ENCODE measurements at regions not wholly inside any gene's neighbourhood (a gene's known extent, or its start where the extent isn't known, plus 50 kb on each side); places are given as distances from the start of the nearest gene placed in this dataset.

GRCh38 chr3:87625876-87626275 lies 349.5 kb upstream of the POU1F1 start:
- no peak overlapping the region for H3K9ac ChIP-seq (ENCODE audit: low read length)
- H3K79me2 ChIP-seq (replicated peaks; ENCODE audit: insufficient read depth, low read length), result no peaks in the 10 kb centered on the region
- no peak overlapping the region for H3K4me3 ChIP-seq (ENCODE audit: low read length)
- H4K20me1 ChIP-seq (ENCODE audit: insufficient read depth), result no peaks in the 10 kb centered on the region
- no peaks in the 10 kb centered on the region for H3F3A ChIP-seq (ENCODE audit: insufficient read depth, low read length, poor library complexity, severe bottlenecking)
- no peaks in the 10 kb centered on the region for H3K9me3 ChIP-seq (ENCODE audit: low read length)
- no peaks in the 10 kb centered on the region for H3K36me3 ChIP-seq (ENCODE audit: insufficient read depth, low read length)
- H2AFZ ChIP-seq (ENCODE audit: low read depth, low read length), result no peak overlapping the region
- no peaks in the 10 kb centered on the region for H3K27me3 ChIP-seq (ENCODE audit: insufficient read depth, low read depth, low read length)
- H3K9me2 ChIP-seq (ENCODE audit: insufficient read depth, low read length), result no peaks in the 10 kb centered on the region
- no peak overlapping the region for H3K4me2 ChIP-seq (ENCODE audit: low read length)
- no peak overlapping the region for H3K27ac ChIP-seq (ENCODE audit: low read length)
- TF ChIP-seq EZH2 (IDR thresholded peaks at IDR 0.05; ENCODE audit: borderline replicate concordance, insufficient read depth, low read length, poor library complexity, severe bottlenecking) (no peak), TAF1 (IDR thresholded peaks at IDR 0.05; ENCODE audit: low read depth) (no peak), MXI1 (conservative IDR thresholded peaks at IDR 0.05; ENCODE audit: poor library complexity, severe bottlenecking) (no peak), SMC3 (conservative IDR thresholded peaks at IDR 0.05; ENCODE audit: poor library complexity) (no peak), POLR2AphosphoS5 (IDR thresholded peaks at IDR 0.05) (no peak), RAD21 (conservative IDR thresholded peaks at IDR 0.05) (no peak), REST (IDR thresholded peaks at IDR 0.05; ENCODE audit: borderline replicate concordance) (no peak), EP300 (conservative IDR thresholded peaks at IDR 0.05; ENCODE audit: poor library complexity, severe bottlenecking) (no peak)
- TF ChIP-seq, protein P1, sequence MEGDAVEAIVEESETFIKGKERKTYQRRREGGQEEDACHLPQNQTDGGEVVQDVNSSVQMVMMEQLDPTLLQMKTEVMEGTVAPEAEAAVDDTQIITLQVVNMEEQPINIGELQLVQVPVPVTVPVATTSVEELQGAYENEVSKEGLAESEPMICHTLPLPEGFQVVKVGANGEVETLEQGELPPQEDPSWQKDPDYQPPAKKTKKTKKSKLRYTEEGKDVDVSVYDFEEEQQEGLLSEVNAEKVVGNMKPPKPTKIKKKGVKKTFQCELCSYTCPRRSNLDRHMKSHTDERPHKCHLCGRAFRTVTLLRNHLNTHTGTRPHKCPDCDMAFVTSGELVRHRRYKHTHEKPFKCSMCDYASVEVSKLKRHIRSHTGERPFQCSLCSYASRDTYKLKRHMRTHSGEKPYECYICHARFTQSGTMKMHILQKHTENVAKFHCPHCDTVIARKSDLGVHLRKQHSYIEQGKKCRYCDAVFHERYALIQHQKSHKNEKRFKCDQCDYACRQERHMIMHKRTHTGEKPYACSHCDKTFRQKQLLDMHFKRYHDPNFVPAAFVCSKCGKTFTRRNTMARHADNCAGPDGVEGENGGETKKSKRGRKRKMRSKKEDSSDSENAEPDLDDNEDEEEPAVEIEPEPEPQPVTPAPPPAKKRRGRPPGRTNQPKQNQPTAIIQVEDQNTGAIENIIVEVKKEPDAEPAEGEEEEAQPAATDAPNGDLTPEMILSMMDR (IDR thresholded peaks at IDR 0.05; ENCODE audit: poor library complexity, severe bottlenecking), result no peak

- no peak overlapping the region for H3K9ac ChIP-seq (ENCODE audit: low read length)
- H3K79me2 ChIP-seq (replicated peaks; ENCODE audit: insufficient read depth, low read length), result no peaks in the 10 kb centered on the region
- no peaks in the 10 kb centered on the region for H3K9me2 ChIP-seq (ENCODE audit: insufficient read depth, low read length)
- no peaks in the 10 kb centered on the region for H4K20me1 ChIP-seq (ENCODE audit: insufficient read depth)
- H3F3A ChIP-seq (ENCODE audit: insufficient read depth, low read length, poor library complexity, severe bottlenecking), result no peaks in the 10 kb centered on the region
- no peak overlapping the region for H2AFZ ChIP-seq (ENCODE audit: low read depth, low read length)
- H3K4me3 ChIP-seq (ENCODE audit: low read length), result no peak overlapping the region
- no peak overlapping the region for H3K27ac ChIP-seq (ENCODE audit: low read length)
- H3K27me3 ChIP-seq (ENCODE audit: insufficient read depth, low read depth, low read length), result no peaks in the 10 kb centered on the region
- no peak for TF ChIP-seq EZH2 (IDR thresholded peaks at IDR 0.05; ENCODE audit: borderline replicate concordance, insufficient read depth, low read length, poor library complexity, severe bottlenecking)
- TF ChIP-seq POLR2AphosphoS5 (IDR thresholded peaks at IDR 0.05), result no peak
- no peak for TF ChIP-seq REST (IDR thresholded peaks at IDR 0.05; ENCODE audit: borderline replicate concordance)
- no peak for TF ChIP-seq SMC3 (conservative IDR thresholded peaks at IDR 0.05; ENCODE audit: poor library complexity)
- TF ChIP-seq TAF1 (IDR thresholded peaks at IDR 0.05; ENCODE audit: low read depth), result no peak
- TF ChIP-seq, protein P1 (IDR thresholded peaks at IDR 0.05; ENCODE audit: poor library complexity, severe bottlenecking), result no peak
- no peak for TF ChIP-seq MXI1 (conservative IDR thresholded peaks at IDR 0.05; ENCODE audit: poor library complexity, severe bottlenecking)
- TF ChIP-seq RAD21 (conservative IDR thresholded peaks at IDR 0.05), result no peak
- no peak for TF ChIP-seq EP300 (conservative IDR thresholded peaks at IDR 0.05; ENCODE audit: poor library complexity, severe bottlenecking)
- H3K4me2 ChIP-seq (ENCODE audit: low read length), result no peak overlapping the region
- H3K9me3 ChIP-seq (ENCODE audit: low read length), result no peaks in the 10 kb centered on the region
- H3K36me3 ChIP-seq (ENCODE audit: insufficient read depth, low read length), result no peaks in the 10 kb centered on the region
These were observed 348.5 kb upstream of the POU1F1 start for GRCh38 chr3:87624860-87625259.

Data from neural cell (in vitro differentiated cells).